Testis (tissue), 2 donors: ENCODE measurements at regions not wholly inside any gene's neighbourhood (a gene's known extent, or its start where the extent isn't known, plus 50 kb on each side); places are given as distances from the start of the nearest gene placed in this dataset.

Experiments used
- CTCF ChIP-seq, 3 experiments: fragments of 450-650 bp in 2 of 3; fragments of 200-600 bp in 1 of 3; sonication (generic) in 1 of 3; IDR thresholded peaks; one replicate each; pipeline ENCODE4 v1.5.1; 2016 to 2019; ENCODE audit warnings: antibody characterized with exemption in 3 of 3, mild to moderate bottlenecking in 2 of 3, moderate library complexity in 1 of 3
- POLR2A ChIP-seq: fragments of 450-650 bp; IDR thresholded peaks from one replicate; pipeline ENCODE4 v1.6.1; 2017; ENCODE audit warnings: antibody characterized with exemption, mild to moderate bottlenecking, moderate library complexity

- no peak for TF ChIP-seq CTCF (IDR thresholded peaks at IDR 0.05)
- no peak for TF ChIP-seq POLR2A
These were observed 69.3 kb upstream of the RGPD5 start for GRCh38 chr2:109724533-109725460.
